AG04450 (cell line): ENCODE measurements at regions not wholly inside any gene's neighbourhood (a gene's known extent, or its start where the extent isn't known, plus 50 kb on each side); places are given as distances from the start of the nearest gene placed in this dataset.

Experiments
- CTCF ChIA-PET: fragments of 300-600, 350-600 bp; formaldehyde crosslinking; extraction: SDS; loops from one replicate; lab custom pipeline; 2022; ENCODE audit warnings: antibody characterized with exemption, inconsistent platforms; lab: Charles Lee
- POLR2A ChIA-PET: fragments of 350-600 bp; formaldehyde crosslinking; extraction: SDS; loops from one replicate; lab custom pipeline; 2021; ENCODE audit warnings: antibody characterized with exemption, inconsistent platforms; lab: Yijun Ruan, JAX
- DNase-seq: peaks from one replicate; pipeline ENCODE4 v3.0.0-alpha.2; 2011; ENCODE audit warnings: low read depth, low spot score
- H3K27ac ChIP-seq: one replicate; pipeline ENCODE4 v1.5.1; 2012; ENCODE audit warnings: low read depth, low read length, control low read depth
- H3K27me3 ChIP-seq: one replicate; pipeline ENCODE4 v1.6.0; 2012; ENCODE audit warnings: low read length; ENCODE audit not compliant: control insufficient read depth, insufficient read depth
- H3K4me3 ChIP-seq: 2 replicates; pipeline ENCODE4 v1.5.1; 2011; ENCODE audit warnings: mild to moderate bottlenecking, low read depth, low read length, control low read depth
- H3K9me3 ChIP-seq: 2 replicates; pipeline ENCODE4 v1.5.1; 2012; ENCODE audit warnings: low read length; ENCODE audit not compliant: control insufficient read depth, insufficient read depth
- CTCF ChIP-seq: IDR thresholded peaks from 2 replicates; pipeline ENCODE4 v1.5.1; 2011; ENCODE audit warnings: low read depth, low read length, control low read depth, inconsistent platforms

GRCh38 chr3:3366386-3366785 is 186.9 kb upstream of the CRBN start:
- no peak for TF ChIP-seq CTCF
- H3K9me3 ChIP-seq, result peaks cover 12% of the 10 kb centered on the region
- H3K4me3 ChIP-seq, result no peak overlapping the region
- ChIA-PET CTCF (no interaction called here), POLR2A (no interaction called here)
- no peak overlapping the region for H3K27ac ChIP-seq
- H3K27me3 ChIP-seq, result no peaks in the 10 kb centered on the region
- DNase-seq, result no peak

DNA sequence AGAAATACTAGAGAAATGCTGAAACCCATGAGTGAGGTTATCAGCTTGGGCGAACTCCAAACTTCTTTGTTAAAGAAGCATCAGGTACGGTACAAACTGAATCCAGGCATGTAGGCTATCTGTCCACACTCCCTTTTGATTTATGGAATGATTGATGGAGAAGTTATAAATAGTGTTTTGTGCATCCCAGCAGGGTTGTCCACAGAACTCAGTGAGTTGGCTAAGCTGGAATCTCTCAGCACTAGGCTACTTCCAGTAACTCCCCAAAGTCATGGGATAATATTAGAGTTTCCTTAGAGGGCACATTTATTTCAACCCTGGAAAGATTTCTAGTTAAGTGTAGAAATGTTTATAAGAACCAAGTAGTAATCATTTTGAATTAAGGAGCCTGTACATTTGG is 186.2 kb upstream of the CRBN start:
- no peak overlapping the region for H3K27ac ChIP-seq
- no peak for TF ChIP-seq CTCF
- H3K9me3 ChIP-seq, result peaks cover 12% of the 10 kb centered on the region
- no peak overlapping the region for H3K4me3 ChIP-seq
- H3K27me3 ChIP-seq, result no peaks in the 10 kb centered on the region
- no peak for DNase-seq
- CTCF ChIA-PET, result no interaction called here
- POLR2A ChIA-PET, result no interaction called here

DNA sequence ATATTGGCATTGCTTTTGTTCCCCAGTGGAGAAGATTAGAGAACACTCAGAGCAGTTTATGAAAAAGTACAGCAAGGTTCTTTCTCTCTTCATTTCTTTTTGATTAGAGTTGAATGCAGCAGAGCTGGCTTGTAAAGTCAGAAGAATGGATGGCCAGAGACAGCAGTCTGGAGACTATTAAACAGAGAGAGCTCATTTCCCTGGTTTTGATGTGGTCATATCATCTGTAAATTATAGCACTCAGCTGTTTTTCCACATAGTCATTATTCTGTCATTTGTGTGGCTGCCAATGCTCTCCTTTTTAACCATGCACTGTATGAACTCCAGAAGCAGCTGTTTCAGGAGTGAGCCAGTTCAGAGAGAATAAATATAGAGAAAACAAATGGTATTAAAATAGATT is 177.4 kb upstream of the CRBN start:
- POLR2A ChIA-PET, result no interaction called here
- TF ChIP-seq CTCF, result no peak
- H3K4me3 ChIP-seq, result no peak overlapping the region
- peaks cover 22% of the 10 kb centered on the region for H3K9me3 ChIP-seq
- CTCF ChIA-PET, result no interaction called here
- H3K27ac ChIP-seq, result no peak overlapping the region
- H3K27me3 ChIP-seq, result no peaks in the 10 kb centered on the region
- DNase-seq, result no peak

GRCh38 chr3:3355442-3355841 is 176.0 kb upstream of the CRBN start:
- POLR2A ChIA-PET, result no interaction called here
- no peaks in the 10 kb centered on the region for H3K27me3 ChIP-seq
- TF ChIP-seq CTCF, result no peak
- DNase-seq, result no peak
- peaks cover 22% of the 10 kb centered on the region for H3K9me3 ChIP-seq
- CTCF ChIA-PET, result no interaction called here
- H3K27ac ChIP-seq, result no peak overlapping the region
- H3K4me3 ChIP-seq, result no peak overlapping the region

- no peak for DNase-seq
- TF ChIP-seq CTCF, result no peak
- no peak overlapping the region for H3K27ac ChIP-seq
- H3K4me3 ChIP-seq, result no peak overlapping the region
- ChIA-PET CTCF (no interaction called here), POLR2A (no interaction called here)
- H3K27me3 ChIP-seq, result no peaks in the 10 kb centered on the region
- peaks cover 27% of the 10 kb centered on the region for H3K9me3 ChIP-seq
These were observed 173.7 kb upstream of the CRBN start for GRCh38 chr3:3353153-3353552.
